GM18861 (cell line): ENCODE measurements at regions not wholly inside any gene's neighbourhood (a gene's known extent, or its start where the extent isn't known, plus 50 kb on each side); places are given as distances from the start of the nearest gene placed in this dataset.
"Not testable (repeated sequence)": the region's sequence is repeated elsewhere in the genome, so short reads cannot be mapped to it uniquely, and the experiment has no call there.

Experiments
- ATAC-seq: cut with Tn5 transposase; IDR thresholded peaks from one replicate; pipeline ENCODE4 v1.9.1; 2021; ENCODE audit not compliant: unreplicated experiment

GRCh38 chr7:118404211-118404610 is 179.7 kb downstream of the ANKRD7 start:
- ATAC-seq: no peak

- ATAC-seq: no peak
These were observed 193.9 kb downstream of the ANKRD7 start for GRCh38 chr7:118418433-118418832.

DNA sequence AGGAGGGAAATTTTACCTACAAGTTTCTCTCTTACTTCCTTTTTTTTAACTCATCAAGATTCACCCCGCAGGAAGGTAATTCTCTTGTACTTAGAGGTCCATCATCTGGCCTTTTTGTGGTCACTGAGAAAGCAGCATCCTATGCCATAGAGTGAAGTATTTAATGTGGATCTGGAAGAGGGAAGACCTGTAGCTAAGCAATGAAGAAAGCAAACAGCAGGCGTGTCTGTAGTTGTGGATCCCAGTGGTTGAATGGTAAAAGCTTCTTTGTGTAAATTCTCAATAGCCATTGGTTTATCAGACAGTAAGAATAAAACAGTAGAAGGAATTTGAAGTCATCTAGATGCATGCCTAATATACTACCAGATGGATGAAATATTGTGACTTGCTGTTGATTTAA is 196.4 kb downstream of the ANKRD7 start:
- ATAC-seq: no peak

DNA sequence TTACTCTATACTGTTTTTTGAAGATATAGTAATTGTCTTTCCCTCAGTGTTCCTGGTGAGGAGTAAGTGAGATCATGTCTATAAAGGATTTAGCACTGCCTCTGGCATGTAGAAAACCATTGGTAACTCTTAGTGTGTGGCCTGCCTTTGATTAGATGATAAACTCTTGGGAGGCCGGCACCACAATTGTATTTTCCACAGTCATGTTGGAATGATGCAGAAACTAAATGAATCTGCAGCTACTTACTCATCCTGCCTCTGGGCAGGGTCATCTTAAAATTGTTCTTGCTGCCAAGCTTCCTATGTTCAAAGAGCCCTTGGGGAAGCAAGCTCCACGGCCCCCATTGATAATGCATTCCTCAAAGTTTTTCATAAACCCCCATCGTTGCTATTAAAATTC is 204.6 kb downstream of the ANKRD7 start:
- ATAC-seq: no peak

DNA sequence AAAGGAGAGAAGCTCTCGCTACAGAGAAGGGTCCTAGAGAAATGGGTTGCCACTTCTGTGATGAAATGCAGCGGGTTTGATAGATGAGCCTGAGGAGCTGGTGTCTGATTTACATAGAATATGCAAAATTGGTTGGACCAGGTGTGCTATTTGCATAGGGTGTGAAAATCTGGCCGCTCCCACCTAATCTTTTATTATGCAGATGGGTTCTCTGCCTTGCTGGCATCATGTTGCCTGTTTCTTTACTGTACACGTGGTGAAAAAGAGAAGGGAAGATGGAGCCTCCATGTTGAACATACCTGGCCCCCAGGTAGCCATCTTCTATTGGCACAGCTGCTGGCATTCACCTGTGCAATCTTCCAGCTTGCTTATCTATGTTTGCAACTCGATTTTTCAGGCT is 212.2 kb downstream of the ANKRD7 start:
- no peak for ATAC-seq

GRCh38 chr7:118449030-118449429 is 224.5 kb downstream of the ANKRD7 start:
- ATAC-seq: not testable (repeated sequence)

DNA sequence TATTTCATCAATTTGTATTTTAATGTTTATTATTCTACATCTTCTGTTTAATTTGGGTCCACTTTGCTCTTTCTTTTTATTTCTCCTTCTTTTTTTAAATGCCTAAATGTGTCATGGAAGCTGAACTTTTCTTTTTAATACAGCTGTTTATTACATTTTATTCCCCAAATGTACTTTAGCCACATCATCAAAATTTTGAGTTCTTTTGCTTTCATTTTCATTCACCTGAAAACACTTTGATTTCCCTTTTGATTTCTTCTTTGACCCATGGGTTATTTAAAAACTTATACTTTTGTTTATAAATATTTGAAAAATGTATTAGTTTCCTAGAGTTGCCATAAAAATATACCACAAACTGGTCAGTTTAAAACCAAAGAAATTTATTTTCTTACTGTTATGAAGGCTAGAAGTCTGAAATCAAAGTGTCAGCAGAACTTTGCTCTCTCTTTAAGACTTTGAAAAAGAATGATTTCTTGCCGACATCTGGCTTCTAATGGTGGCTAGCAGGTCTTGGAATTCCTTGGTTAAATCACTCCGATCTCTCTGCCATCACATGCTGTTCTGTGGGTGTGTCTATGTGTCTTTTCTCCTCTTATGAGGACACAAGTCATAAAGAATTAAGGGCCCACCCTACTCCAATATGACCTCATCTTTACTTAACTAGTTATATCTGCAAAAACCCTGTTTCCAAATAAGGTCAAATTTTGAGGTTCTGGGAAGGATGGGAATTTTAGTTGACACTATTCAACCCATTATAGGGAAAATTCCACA is 225.5 kb downstream of the ANKRD7 start:
- no peak for ATAC-seq

DNA sequence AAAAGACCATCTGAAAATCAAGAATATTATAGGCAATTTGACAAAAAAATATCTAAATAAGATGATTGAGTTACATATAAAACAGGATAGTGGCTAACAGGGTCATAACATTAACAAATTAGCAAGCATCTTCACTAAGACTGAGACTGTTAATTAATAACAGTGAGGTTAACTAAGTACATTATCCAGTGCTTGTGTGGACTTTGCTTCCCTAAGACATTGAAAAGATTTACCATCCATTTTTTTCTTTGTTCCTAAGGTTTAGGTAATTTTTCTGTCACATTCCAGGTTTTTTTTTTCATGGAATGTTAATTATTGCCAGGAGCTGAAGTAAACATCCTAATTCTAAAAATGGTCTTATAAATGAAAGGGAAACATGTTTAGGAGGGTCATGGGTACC is 227.6 kb downstream of the ANKRD7 start:
- no peak for ATAC-seq

- no peak for ATAC-seq
These were observed 242.9 kb downstream of the ANKRD7 start for GRCh38 chr7:118467381-118467780.

DNA sequence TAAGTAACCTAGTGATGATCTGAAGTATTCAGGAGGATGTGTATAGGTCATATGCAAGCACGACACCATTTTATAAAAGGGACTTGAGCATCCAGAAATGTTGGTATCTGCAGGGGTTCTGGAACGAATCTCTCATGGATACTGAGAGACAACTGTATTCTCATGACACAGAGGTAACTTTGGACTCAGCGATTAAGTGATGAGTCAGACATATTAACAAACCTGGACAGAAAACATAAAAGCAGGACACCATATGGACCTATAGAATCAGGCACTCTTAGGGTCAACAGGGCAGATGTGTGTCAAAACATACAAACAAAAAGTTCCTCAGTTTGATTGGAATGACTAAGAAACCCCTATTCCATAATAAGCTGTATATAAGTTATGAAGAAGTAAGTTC is 248.1 kb downstream of the ANKRD7 start:
- no peak for ATAC-seq

- ATAC-seq: no peak
These were observed 248.8 kb downstream of the ANKRD7 start for GRCh38 chr7:118473271-118473670.

GRCh38 chr7:118476036-118476435 is 251.5 kb downstream of the ANKRD7 start:
- ATAC-seq: no peak

- no peak for ATAC-seq
These were observed 252.5 kb downstream of the ANKRD7 start for GRCh38 chr7:118477036-118477435.

DNA sequence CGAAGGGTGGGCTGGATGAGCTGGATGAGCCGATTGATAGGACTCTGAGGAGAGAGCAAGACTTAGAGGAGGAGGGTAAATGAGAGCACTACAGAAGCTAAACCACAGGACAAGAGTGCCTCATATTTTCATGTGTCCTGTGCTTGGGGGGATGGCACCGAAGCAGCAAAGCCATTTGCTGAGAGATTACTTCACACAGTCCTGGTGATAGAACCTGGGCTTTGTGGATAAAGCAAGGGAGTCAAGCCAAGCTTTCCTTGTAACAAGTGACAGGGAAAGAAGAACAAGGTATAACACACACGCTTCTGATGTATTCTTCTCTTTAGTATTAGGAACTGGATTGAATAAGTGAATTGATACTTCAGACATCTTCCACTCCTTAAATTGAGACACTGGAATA is 253.7 kb downstream of the ANKRD7 start:
- no peak for ATAC-seq

GRCh38 chr7:118478931-118479330 is 254.4 kb downstream of the ANKRD7 start:
- ATAC-seq: no peak

GRCh38 chr7:118492466-118492865 is 268.0 kb downstream of the ANKRD7 start:
- no peak for ATAC-seq

GRCh38 chr7:118496138-118496644 is 271.7 kb downstream of the ANKRD7 start:
- ATAC-seq: no peak

GRCh38 chr7:118502235-118502634 is 277.7 kb downstream of the ANKRD7 start:
- ATAC-seq: no peak

DNA sequence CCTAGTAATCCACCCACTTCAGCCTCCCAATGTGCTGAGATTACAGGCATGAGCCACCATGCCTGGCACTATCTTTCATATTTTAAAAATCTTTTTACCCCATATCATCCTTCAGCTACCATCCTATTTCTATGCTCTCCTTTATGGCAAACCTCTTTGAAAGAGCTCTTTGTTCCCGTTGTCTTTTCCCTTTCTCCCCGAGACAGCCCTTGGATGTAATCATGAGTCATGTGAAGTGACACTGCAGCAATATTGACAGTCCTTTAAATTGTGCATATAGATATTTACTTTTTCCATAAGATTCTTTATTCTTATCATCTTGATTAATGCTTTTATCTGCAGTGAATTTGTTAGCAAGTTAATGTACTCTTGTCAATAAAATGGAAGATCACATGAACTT is 286.6 kb downstream of the ANKRD7 start:
- no peak for ATAC-seq

- no peak for ATAC-seq
These were observed 292.8 kb downstream of the ANKRD7 start for GRCh38 chr7:118517275-118517674.

DNA sequence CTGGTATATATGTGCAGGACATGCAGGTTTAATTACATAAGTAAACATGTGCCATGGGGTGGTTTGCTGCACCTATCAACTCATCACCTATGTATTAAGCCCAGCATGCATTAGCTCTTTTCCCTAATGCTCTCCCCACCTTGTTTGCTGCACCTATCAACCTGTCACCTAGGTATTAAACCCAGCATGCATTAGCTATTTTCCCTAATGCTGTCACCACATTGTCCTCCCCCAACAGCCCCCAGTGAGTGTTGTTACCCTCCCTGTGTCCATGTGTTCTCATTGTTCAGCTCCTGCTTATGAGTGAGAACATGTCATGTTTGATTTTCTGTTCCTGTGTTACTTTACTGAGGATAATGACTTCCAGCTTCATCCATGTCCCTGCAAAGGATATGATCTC is 300.5 kb downstream of the ANKRD7 start:
- no peak for ATAC-seq

DNA sequence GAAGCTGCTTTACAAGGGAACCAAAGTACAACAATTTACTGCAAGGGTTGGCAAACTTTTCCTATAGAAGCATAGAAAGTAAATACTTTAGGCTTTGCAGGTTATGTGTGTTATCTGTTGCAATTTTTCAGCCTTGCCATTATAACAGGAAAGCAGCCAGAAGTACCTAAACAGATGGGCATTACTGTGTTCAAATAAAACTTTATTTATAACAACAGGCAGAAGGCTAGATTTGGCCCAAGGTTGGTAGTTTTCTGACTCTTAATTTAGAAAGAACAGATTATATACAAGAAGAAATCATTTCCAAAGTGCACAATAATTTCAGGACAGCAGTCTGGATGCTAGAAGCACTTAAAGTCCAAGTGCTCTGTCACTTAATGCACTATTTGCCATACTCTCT is 307.1 kb downstream of the ANKRD7 start:
- ATAC-seq: no peak

- no peak for ATAC-seq
These were observed 334.7 kb downstream of the ANKRD7 start for GRCh38 chr7:118559207-118559606.
